Inflammatory macrophage treated with lipopolysaccharide for 1 hour (primary cell): ENCODE measurements at regions not wholly inside any gene's neighbourhood (a gene's known extent, or its start where the extent isn't known, plus 50 kb on each side); places are given as distances from the start of the nearest gene placed in this dataset.
"Not testable (repeated sequence)": the region's sequence is repeated elsewhere in the genome, so short reads cannot be mapped to it uniquely, and the experiment has no call there.

ENCODE experiments used
- DNase-seq, 2 donors: peaks; one replicate each; pipeline ENCODE4 v3.0.0-alpha.2; 2020 to 2022

DNA sequence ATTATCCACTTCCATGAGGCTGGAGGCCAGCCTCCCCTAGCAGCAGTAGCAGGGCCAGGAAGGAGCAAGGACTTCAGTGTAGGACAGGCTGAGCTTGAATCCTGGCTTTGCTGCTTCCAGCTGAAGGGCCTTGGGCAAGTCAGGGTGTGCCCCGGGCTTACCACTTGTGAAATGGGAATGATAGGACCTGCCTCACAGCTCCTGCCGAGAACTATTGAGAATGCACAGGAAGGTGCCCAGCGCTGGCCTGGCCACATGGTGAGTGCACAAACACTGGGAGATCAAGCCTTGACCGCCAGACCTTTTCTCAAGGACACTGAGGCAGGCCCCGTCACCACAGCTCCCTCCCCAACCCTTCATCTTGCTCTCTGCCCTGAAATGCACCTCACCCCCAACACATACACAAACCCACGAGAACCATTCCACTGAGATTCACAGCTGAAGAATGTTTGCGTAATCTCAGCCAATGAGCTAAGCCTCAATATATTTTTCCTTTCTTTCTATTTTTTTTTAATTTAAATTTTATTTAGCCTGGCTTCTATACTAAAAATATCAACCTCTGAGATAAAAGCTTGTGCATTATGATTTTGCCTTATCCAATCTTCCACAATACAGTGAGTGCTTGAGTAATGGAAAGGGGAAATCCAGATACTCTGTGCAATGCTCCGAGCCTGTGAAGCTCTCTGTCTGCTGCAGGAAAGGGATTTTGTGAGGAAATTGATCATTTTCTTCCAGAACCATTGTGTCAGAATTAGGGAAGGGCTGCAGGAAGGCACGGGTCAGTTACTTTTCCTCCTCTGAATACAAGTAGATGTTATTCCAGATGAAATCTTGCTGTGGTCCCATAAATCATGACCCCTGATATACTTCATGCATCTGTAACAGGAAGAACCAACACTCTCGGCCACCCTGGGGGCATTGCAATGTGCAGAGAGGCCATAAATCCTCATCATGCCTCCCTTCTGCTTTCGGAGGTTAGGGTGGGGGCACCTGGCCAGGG lies 193.9 kb downstream of the TLE3 start:
- peak; percentile 22 to 57 for DNase-seq

DNA sequence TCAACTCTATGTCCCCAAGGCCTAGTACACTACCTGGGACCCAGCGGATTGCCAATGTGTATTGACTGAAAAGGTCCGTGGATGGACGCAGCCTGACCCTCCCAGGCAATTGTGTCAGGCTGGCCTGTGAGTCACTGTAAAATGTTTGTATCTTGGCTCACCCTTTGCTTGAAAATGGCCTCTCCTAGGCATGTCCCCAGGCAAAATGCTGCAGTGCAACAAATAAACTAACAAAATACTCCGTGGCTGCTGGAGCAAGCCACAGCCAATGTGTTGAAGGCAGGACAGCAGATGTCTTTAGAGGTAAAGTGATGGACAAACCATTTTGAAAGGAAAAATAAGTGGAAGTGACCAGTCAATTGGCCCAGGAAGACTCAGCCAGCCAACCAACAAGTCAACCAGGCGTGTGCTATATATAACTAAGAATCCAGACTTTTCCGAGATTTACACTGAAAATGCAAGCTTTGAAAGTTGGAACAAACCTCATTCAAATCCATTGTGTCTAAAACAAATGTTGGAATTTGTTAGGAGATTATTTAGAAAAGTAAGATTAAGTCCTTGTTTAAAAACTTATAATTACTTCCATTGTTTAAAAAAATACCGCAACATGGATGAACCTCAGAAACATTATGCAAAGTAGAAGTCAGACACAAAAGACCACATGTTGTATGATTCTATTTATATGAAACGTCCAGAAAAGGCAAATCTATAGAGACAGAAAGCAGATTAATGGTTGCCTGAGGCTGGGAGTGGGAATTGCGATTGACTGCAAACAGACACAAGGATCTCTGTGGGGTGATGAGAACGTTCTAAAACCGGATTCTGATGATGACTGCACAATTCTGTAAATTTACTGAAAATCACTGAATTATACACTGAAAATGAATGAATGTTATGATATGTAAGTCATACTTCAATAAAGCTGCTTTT lies 191.2 kb downstream of the TLE3 start:
- no peak for DNase-seq

DNA sequence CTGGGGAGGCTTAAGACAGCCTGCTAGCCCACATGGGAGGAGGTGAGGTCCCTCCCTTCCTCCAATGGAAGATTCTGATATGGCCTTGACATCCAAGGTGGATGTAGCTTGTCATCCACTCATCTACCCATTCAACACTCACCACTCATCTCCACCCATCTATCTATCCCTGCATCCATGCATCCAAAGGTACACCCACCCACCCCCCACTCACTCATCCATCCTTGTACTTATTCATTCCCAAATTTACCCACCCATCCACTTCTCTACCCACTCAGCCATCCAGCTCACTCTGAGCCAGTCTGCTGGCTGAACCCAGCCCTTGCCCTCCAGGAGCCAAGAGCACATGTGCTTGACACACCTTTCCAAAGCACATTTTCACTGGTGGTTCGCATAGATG lies 189.7 kb downstream of the TLE3 start:
- DNase-seq, result no peak

DNA sequence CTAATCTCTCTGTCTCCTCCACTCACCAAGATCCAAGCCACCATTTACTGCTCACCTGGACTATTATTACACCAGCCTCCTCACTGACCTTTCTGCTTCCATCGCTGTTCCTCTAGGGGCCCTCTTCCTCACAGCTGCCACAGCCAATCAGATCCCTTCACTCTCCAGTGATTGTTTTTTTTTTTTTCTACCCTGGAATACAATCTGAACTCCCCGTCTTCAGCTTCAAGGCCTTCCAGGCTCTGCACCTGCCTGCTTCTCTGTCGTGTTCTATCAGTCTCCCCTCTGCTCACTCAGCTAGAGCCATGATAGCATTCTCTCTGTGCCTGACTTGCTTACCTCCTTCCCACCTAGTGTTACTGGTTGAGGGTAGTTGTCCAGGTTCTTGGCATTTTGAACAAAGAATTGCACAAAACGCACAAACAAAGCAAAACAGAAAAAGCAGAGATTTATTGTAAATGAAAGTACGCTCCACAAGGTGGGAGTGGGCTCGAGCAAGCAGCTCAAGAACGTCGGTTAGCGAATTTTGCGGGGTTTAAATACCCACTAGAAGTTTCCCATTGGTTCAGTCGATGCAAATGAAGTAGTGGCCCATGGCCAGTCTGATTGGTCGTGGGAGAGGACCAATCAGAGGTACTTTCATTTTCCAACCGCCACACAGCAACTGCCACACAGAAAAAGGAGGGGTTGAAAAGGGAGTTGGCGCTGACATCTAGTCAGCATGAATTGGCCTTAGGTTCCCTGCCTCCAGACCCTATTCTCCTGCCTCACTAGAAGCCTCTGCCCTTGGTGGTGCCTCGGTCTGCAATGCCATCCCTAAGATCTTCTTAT lies 188.9 kb downstream of the TLE3 start:
- DNase-seq, result no peak

DNA sequence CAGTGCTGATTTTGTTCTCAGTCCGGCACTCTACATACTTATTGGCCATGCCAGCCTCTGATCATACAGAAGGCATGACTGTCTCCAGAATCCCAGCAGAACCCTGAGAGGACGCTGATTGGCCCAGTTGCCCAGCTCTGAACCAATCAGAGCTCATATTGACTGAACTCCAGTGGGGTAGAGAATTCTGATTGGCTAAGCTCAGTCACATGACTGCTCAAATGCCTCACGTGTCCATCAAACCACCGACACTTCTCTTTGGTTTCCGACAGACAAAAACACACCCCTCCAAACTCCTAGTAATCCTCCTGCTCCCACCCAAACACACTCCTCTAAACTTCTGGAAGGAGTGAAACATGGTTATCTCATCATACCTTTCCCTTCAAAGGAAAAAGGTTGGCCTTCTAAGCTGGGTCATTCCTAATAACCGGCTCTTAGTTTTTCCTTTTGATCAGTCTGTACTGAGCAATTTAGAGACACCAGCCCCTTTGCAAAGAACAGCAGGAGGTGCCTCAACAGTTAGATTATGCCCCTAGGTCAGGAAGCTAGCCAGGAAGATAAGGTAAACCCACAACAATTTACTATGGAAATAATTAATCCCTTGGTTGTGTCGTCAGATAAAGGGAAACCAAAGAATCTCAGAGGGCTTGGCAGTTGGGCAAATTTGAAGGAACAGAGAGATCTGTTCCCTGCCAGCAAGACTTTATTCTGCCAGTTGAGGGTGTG lies 187.8 kb downstream of the TLE3 start:
- DNase-seq, result no peak

DNA sequence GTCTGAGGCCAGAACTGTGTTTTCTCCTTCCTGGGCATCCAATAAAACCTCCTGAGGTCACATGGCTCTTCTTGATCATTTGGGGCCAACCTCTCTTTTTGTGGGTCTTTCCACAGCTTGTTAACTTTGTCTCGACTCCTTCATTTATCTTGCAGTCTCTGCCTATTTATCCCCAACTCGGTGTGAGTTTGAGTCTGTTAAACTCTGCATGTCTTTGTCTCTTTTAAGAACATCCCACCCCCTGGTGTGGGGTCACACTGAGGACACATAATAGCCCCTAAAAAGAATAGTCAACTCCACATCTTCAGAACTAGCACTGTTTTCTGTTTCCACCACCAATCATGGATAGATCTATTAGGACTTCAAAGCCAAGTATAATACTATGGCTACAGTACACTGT lies 187.2 kb downstream of the TLE3 start:
- DNase-seq, result no peak

DNA sequence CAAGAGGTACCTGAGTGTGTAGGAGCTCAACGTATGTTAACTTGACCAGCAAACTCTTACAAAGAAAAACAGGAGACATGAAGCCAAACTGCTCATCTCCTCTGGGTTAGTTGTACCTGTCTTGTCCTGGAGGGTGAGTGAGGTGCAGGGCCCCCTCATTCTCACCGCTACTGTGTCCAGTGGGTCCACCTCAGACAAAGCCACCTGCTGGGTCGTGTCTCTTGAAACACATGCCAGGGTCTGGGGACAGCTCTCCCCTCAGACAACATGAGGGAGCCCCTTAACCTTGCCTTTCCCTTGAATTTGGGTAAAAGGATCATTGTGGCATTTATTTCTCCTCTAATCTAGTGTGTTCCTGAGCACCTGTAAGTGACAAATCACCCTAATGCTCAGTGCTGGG lies 185.6 kb downstream of the TLE3 start:
- DNase-seq, result no peak

DNA sequence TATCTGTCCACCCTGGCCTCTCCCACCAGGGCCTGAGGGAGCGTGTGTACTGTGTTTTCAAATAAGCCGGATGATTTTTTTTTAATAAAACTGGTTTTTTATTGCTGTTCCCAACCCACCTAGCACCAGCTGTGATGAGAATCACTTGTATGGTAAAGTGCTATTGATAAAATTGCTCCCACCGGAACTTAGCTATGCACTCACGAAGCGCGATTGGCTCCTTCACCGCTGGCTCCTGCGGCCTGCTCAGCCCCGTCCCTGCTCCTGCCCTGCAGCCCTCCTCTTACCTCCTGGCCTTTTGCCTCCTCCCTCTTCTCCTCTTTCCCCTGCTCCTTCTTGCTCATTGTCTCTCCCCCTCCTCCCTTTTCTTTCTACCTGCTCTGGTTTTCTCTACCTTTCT lies 183.7 kb downstream of the TLE3 start:
- no peak for DNase-seq

DNA sequence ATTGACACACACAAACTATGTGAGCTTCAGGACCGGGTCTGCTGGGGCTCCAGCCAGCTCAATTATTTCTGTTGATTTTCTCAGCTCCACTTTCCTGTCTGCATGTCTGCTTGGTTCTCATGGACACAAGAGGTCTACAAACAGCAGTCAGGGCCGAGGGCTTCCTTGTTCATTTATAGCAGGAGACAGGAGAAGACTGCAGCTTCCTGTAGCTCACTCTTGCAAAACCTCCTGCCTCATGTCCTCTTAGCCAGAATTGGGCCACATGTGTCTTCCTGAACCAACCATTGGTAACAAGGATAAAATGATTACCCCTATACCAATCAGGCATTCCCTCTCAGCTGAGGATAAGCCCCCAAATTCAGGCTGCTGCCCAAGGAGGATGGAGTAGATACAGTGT lies 182.8 kb downstream of the TLE3 start:
- peak in 1 of 2 donors; percentile 18 for DNase-seq

DNA sequence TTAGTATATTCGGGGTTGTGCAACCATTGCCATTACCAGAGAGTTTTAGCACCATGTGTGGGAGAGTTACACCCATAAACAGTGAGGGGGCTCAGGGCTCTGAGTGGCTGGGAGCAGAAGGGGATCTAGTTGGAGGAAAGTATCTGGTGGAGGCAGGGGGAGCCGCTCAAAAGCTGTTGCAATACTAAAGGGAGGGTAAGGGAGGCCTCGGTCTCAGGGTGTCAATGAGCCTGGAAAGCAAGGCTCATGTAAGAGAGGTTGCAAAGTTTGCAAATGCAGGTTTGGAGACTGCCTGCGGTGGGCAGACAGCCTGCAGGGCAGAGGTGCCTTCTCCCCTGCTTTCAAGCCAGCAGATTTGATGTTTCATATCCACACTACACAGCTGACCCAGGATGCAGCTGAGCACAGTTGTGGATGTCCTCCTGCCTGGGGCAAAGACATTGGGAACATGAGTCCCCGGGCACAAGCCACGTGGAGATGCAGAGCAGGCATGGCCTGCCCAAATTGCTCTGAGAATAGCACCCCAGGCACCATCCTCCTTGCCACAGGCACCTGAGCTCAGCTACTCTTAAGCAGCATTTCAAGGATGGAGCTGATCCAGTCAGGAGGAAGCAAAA lies 181.4 kb downstream of the TLE3 start:
- DNase-seq, result no peak

DNA sequence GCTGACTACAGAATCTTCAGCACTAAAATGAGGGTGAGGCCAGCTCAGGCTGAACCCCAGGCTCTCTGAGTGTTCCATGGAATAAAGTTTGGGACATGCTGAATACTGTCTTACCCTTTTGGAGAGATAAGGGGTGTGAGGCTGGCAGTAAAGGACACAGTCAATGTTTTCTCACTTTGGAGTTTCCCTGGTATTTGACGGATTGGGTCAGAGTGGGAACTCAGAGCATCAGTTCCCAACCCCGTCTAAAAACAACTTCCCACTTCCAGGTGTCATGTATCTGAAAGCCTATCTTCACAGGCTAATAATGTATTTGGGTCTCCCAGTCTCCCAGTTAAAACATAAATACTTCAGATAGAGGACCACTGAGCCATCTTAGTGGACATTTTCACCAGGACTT lies 180.7 kb downstream of the TLE3 start:
- peak; percentile 50 to 53 for DNase-seq

DNA sequence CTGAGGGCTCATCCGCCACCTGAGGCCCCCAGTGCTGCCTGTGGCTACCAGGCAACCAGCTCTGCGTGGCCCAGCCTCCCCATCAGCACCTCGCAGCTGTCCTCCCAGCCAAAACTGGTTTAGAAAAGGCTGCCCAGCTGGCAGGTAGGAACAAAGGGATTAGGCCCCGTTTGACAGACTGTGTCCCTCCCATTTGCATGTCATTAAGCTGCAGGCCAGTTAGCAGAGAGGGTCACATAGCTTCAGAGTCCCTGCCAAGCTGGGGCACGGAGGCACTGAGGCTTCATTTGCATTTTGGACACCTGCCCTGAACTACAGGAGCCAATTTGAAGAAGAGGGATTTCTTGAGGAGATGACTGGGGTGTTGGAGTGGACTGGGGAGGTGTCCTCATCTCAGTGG lies 177.9 kb downstream of the TLE3 start:
- DNase-seq, result no peak

DNA sequence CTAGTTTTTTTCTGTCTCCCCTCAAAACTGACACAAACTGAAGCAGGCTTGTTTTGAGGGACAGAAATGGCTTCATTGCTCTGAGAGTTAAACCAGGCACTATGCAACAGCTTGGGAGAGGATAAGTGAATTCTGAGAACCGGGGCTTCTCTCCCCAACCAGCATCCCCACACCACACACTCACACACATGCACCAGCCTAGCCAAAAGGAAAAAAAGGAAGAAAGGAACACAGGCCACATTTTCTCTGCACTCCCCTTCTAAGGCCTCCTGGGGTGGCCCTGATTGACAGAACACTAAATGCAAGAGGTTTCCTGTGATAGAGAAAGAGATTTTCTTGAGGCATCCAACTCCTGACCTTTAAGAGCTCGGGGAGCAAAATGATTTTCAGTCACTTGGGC lies 177.5 kb downstream of the TLE3 start:
- no peak for DNase-seq

DNA sequence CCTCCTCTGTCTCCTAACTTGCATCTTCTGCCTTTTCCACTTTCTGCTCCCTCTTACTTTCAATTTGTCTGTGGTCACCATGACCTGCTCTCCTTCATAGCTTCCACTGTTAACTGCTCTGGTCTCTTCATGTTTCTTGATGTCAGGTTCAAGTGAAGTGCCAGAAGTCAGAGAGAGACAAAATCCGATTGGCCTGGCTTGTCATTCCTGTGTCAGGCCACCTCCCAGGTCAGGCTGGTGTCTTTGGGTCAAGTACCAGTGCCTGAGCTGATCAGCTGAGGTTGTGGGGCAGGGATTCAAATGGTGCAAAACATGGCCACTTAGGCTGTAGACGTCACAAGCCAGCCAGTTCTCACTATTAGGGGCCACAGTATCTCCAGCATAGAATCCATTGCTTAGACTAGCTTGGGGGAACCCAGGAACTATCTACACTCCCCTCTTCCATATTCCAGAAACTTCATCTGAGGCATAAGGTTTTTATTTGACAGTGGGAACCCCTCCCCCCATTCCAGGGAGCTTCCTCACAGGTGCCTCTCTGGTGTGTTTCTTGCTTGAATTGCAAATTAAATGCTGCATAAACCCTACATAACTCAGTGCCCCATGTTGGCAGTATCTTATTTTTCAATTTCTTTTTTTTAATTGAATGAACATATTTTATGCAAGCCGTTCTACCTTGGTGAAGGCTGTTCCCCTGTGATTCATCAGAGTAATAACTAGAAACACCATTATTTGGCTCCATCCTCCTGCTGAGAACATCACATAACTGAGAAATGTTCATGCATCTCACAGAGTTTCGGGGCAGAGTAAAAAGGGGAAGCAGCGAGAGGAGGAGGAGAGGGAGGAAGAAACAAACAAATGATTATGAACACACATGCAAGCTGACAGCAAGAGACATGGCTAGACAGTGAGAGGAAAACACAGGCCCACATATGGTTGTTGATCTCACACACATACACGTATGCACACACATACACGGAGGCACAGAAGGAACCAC lies 175.8 kb downstream of the TLE3 start:
- no peak for DNase-seq

DNA sequence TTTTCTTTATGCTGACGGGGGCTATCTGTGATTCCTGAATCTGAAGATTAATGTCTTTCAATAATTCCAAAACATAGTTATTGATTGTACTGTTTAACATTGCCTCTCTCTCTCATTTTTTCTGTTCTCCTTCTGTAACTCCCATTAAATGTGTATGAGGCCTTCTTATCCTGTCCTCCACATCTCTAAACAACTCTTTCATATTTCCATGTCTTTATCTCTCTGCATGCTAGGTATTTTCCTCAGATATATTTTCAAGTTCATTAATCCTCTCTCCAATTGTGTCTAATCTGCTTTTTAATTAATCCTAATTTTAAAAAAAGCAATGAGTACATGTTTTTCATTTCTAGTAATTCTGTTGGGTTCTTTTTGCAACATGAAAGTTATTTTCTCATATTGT lies 173.2 kb downstream of the TLE3 start:
- no peak for DNase-seq

DNA sequence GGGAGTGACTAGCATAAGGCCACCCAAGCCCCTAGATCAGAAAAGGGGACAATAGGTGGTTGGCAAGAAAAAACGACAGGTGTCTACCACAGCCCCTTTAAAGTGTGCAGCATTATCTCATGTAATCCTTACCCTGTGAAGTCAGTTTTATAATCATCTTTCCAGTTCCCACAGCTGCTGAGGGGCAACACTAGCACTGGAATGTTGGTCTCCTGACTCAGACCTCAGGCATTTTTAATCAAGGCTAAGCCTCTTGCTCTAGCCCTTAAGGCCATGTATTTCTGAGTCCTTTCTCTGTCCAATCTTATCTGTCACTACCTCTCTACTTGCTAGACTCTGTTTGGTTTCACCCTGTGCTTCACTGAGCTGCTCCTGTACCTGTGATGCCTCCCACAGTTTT lies 171.7 kb downstream of the TLE3 start:
- no peak for DNase-seq

DNA sequence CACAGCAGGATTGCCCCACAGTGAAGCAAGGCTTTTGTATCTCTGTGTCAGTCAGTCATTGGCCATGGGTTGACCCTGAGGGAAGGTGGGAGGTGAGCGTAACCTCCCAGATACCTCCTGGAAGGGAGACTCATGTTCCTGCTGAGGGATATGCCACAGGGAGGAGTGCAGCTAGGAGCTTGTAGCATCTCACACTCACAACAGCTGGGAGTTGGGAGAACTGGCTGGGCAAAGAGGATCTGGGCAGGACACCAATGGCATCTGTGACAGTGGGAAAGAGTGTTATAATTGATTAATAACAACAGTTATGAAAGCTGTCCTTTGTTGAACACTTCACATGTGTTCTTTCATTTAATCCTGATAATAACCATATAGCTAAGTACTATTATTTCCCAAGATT lies 171.0 kb downstream of the TLE3 start:
- no peak for DNase-seq

DNA sequence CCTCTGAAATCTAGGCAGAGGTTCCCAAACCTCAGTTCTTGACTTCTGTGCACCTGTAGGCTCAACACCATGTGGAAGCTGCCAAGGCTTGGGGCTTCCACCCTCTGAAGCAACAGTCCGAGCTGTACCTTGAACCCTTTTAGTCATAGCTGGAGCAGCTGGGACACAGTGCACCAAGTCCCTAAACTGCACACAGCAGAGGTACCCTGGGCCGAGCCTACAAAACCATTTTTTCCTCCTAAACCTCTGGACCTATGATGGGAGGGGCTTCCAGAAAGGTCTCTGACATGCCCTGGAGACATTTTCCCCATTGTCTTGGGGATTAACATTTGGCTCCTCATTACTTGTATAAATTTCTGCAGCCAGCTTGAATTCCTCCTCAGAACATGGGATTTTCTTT lies 168.8 kb downstream of the TLE3 start:
- DNase-seq, result not testable (repeated sequence)

DNA sequence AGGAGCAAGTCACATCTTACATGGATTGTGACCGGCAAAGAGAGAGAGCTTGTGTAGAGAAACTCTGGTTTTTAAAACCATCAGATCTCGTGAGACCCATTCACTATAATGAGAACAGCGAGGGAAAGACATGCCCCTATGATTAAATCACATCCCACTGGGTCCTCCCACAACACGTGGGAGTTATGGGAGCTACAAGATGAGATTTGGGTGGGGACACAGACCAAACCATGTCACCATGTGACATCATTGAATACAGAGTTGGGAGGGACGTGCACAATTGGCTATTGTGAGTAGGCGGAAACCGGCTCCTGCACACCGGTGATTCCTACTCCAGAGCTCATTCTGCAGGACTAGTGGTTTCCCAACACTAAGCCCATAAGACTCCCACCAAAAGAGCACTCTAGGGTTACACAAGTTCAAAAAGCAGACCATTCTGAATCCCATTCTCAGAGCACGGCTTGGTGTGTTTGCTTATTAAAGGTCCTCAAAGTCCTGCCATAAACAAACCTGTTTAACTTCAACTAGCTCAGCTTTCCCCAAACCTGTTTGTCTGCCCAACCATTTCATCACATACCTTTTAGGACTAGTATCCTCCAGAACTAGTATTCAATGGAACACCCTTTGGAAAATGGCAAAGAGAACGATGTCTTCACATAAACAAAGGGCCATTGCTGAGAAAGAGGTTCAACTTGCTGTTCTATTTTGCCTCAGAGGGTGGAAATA lies 167.6 kb downstream of the TLE3 start:
- no peak for DNase-seq

DNA sequence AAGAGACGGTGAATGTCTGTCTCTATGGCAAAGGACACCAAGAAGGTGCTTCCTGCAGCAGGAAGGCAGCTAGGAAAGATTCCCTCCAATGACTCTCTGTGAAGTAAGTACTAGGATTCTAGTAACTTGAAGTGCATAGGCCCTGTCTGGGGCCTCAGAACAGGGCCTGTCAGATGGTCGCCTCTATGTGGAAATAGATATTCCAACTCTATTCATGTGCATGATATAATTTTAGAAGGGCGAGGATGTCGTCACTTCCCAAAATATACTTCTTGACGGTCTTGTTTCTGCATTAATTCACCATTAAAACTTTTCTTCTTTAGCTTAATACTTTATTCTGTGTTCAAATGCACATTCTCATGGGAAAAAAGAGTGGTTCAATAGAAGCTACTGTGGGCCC lies 167.0 kb downstream of the TLE3 start:
- no peak for DNase-seq
